CD14-positive monocyte (primary cell): ENCODE measurements at regions not wholly inside any gene's neighbourhood (a gene's known extent, or its start where the extent isn't known, plus 50 kb on each side); places are given as distances from the start of the nearest gene placed in this dataset.

Experiments
- DNase-seq, 3 donors: peaks; one replicate each; pipeline ENCODE4 v3.0.0-alpha.2; 2011 to 2022
- H2AFZ ChIP-seq: 2 replicates; pipeline ENCODE4 v1.6.0; 2012; ENCODE audit warnings: mild to moderate bottlenecking, low read depth, low read length, inconsistent platforms; ENCODE audit not compliant: insufficient read depth, poor library complexity, severe bottlenecking
- H3K27ac ChIP-seq, 2 donors: 1 replicate in 1 of 2; 2 replicates in 1 of 2; pipeline ENCODE4 v1.5.1; 2012 to 2013; ENCODE audit warnings: low read length in 2 of 2, control low read depth in 1 of 2, inconsistent platforms in 1 of 2, low read depth in 1 of 2, mild to moderate bottlenecking in 1 of 2
- H3K27me3 ChIP-seq, 2 donors: one replicate each; pipeline versions ENCODE4 v1.6.0 to v1.6.1; 2011 to 2013; ENCODE audit warnings: low read length in 2 of 2; ENCODE audit not compliant: control insufficient read depth in 2 of 2, insufficient read depth in 2 of 2
- H3K36me3 ChIP-seq, 2 donors: replicated peaks in 1 of 2; 1 replicate in 1 of 2; 2 replicates in 1 of 2; pipeline versions ENCODE4 v1.5.1 to v1.6.1; 2012 to 2013; ENCODE audit warnings: low read length in 2 of 2, control low read depth in 1 of 2, inconsistent platforms in 1 of 2, mild to moderate bottlenecking in 1 of 2; ENCODE audit not compliant: insufficient read depth in 2 of 2, control insufficient read depth in 1 of 2
- H3K4me1 ChIP-seq, 2 donors: 1 replicate in 1 of 2; 2 replicates in 1 of 2; pipeline versions ENCODE4 v1.5.1 to v1.6.1; 2012 to 2013; ENCODE audit warnings: low read length in 2 of 2, control low read depth in 1 of 2, inconsistent platforms in 1 of 2, mild to moderate bottlenecking in 1 of 2, moderate library complexity in 1 of 2; ENCODE audit not compliant: insufficient read depth in 2 of 2, control insufficient read depth in 1 of 2
- H3K4me2 ChIP-seq: replicated peaks from 2 replicates; pipeline ENCODE3; 2012; ENCODE audit warnings: low read length, moderate library complexity, mild to moderate bottlenecking; ENCODE audit not compliant: poor library complexity, severe bottlenecking; ENCODE audit errors: extremely low read depth
- H3K4me3 ChIP-seq, 3 experiments: fragments of 200-600 bp in 1 of 3; sonication (generic) in 1 of 3; replicated peaks in 1 of 3; 1 replicate in 2 of 3; 2 replicates in 1 of 3; pipeline ENCODE4 v1.5.1; 2011 to 2013; ENCODE audit warnings: low read length in 3 of 3, mild to moderate bottlenecking in 3 of 3, control low read depth in 2 of 3, low read depth in 2 of 3, inconsistent platforms in 1 of 3, moderate library complexity in 1 of 3
- H3K79me2 ChIP-seq: 2 replicates; pipeline ENCODE4 v1.6.0; 2012; ENCODE audit warnings: mild to moderate bottlenecking, control low read depth, inconsistent platforms, low read length, moderate library complexity; ENCODE audit not compliant: insufficient read depth
- H3K9ac ChIP-seq: 2 replicates; pipeline ENCODE4 v1.6.0; 2017; ENCODE audit warnings: low read length, mild to moderate bottlenecking; ENCODE audit not compliant: insufficient read depth, poor library complexity, severe bottlenecking
- H3K9me3 ChIP-seq, 2 donors: replicated peaks in 1 of 2; 1 replicate in 1 of 2; 2 replicates in 1 of 2; pipeline versions ENCODE4 v1.5.1 to v1.6.1; 2012 to 2013; ENCODE audit warnings: low read length in 2 of 2, control low read depth in 1 of 2; ENCODE audit not compliant: control insufficient read depth in 1 of 2, insufficient read depth in 1 of 2
- H4K20me1 ChIP-seq: 2 replicates; pipeline ENCODE4 v1.6.0; 2012; ENCODE audit warnings: mild to moderate bottlenecking, low read length, control low read depth, moderate library complexity; ENCODE audit not compliant: insufficient read depth
- H3K27ac Mint-ChIP-seq, 7 donors: one replicate each; pipeline ENCODE4 v1.8.0; 2020; ENCODE audit warnings: mild to moderate bottlenecking in 7 of 7, mixed read lengths in 7 of 7, moderate library complexity in 6 of 7, inconsistent platforms in 2 of 7
- H3K27me3 Mint-ChIP-seq, 3 donors: one replicate each; pipeline ENCODE4 v1.8.0; 2021 to 2022; ENCODE audit warnings: low read depth in 3 of 3, mild to moderate bottlenecking in 3 of 3, mixed read lengths in 3 of 3, moderate library complexity in 3 of 3, inconsistent platforms in 1 of 3
- H3K36me3 Mint-ChIP-seq, 2 donors: one replicate each; pipeline ENCODE4 v1.8.0; 2020; ENCODE audit warnings: mixed read lengths in 2 of 2, inconsistent platforms in 1 of 2, mild to moderate bottlenecking in 1 of 2
- H3K4me1 Mint-ChIP-seq: one replicate; pipeline ENCODE4 v1.8.0; 2020; ENCODE audit warnings: mild to moderate bottlenecking, mixed read lengths
- H3K4me3 Mint-ChIP-seq, 2 donors: one replicate each; pipeline ENCODE4 v1.8.0; 2020; ENCODE audit warnings: mild to moderate bottlenecking in 2 of 2, mixed read lengths in 2 of 2, moderate library complexity in 1 of 2
- H3K9me3 Mint-ChIP-seq, 7 donors: one replicate each; pipeline ENCODE4 v1.8.0; 2020 to 2022; ENCODE audit warnings: mixed read lengths in 7 of 7, mild to moderate bottlenecking in 6 of 7, moderate library complexity in 6 of 7, inconsistent platforms in 2 of 7
- WGBS: methylation state at CpG from one replicate; pipeline ENCODE4 v1.1.5; 2013; ENCODE audit warnings: missing lambda C conversion rate; ENCODE audit not compliant: insufficient coverage; 5-methylcytosine and 5-hydroxymethylcytosine counted together
- intact Hi-C, 2 donors: fragments of 100-400 bp; cut with micrococcal nuclease; formaldehyde crosslinking; loops; one replicate each; pipeline versions ENCODE4 v1.15.0 to v1.15.1; 2023
- TF ChIP-seq, protein P1 (sequence below): fragments of 200-600 bp; IDR thresholded peaks from one replicate; pipeline ENCODE4 v1.8.0; 2022; ENCODE audit warnings: antibody characterized with exemption, mild to moderate bottlenecking

DNA sequence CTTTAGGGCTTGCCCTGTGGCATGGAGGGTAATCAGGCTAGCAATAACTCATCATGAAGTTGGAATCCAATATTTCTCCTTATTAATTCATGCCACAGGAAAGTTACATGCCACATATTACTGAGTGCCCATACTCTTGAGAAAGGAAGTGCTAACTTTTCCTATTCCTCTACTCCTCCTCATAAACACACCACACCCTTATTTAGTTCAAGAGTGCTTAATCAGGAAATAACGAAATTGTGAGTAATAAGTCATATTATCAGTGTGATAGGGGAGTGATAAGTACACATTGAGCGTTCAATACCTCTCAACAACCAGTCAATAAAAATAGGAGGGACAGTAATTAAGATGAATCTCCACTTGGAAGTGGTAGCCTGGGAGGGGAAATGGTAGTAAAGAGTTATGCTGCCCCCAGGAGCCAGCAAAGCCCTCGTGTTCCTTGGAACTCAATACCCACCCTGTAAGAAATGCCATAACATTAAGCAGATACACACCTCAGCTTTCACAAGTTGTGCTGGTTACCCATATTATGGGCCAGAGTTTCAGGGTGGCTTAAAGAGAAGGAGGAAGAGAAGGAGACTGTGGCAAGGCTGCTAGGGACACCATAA lies 410.0 kb upstream of the NR3C2 start:
- H3K27me3 Mint-ChIP-seq = no peaks in the 10 kb centered on the region
- Histone ChIP-seq H3K36me3 (no peaks in the 10 kb centered on the region), H4K20me1 (no peaks in the 10 kb centered on the region), H3K4me1 (no peaks in the 10 kb centered on the region), H3K4me3 (no peak overlapping the region), H3K79me2 (no peaks in the 10 kb centered on the region), H3K9me3 (no peaks in the 10 kb centered on the region), H3K27ac (no peak overlapping the region), H2AFZ (no peak overlapping the region), H3K27me3 (no peaks in the 10 kb centered on the region), H3K9ac (no peak overlapping the region), H3K4me2 (no peak overlapping the region)
- no peaks in the 10 kb centered on the region for H3K36me3 Mint-ChIP-seq
- intact Hi-C loops = no loop called here
- DNase-seq = no peak
- H3K4me3 Mint-ChIP-seq = no peak overlapping the region
- peaks cover 0 to 10% (median 2%) of the 10 kb centered on the region in 7 donors for H3K9me3 Mint-ChIP-seq
- WGBS = no CpG with 5 or more reads among the region's 3 CpGs
- H3K27ac Mint-ChIP-seq = no peak overlapping the region
- H3K4me1 Mint-ChIP-seq = no peaks in the 10 kb centered on the region
- TF ChIP-seq, protein P1, sequence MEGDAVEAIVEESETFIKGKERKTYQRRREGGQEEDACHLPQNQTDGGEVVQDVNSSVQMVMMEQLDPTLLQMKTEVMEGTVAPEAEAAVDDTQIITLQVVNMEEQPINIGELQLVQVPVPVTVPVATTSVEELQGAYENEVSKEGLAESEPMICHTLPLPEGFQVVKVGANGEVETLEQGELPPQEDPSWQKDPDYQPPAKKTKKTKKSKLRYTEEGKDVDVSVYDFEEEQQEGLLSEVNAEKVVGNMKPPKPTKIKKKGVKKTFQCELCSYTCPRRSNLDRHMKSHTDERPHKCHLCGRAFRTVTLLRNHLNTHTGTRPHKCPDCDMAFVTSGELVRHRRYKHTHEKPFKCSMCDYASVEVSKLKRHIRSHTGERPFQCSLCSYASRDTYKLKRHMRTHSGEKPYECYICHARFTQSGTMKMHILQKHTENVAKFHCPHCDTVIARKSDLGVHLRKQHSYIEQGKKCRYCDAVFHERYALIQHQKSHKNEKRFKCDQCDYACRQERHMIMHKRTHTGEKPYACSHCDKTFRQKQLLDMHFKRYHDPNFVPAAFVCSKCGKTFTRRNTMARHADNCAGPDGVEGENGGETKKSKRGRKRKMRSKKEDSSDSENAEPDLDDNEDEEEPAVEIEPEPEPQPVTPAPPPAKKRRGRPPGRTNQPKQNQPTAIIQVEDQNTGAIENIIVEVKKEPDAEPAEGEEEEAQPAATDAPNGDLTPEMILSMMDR = no peak

- H3K4me1 Mint-ChIP-seq = no peaks in the 10 kb centered on the region
- H3K27me3 Mint-ChIP-seq = no peaks in the 10 kb centered on the region
- no peak overlapping the region for H3K9ac ChIP-seq
- H3K27me3 ChIP-seq = no peaks in the 10 kb centered on the region
- no peak overlapping the region for H3K27ac Mint-ChIP-seq
- H3K79me2 ChIP-seq = no peaks in the 10 kb centered on the region
- no peak overlapping the region for H2AFZ ChIP-seq
- no peaks in the 10 kb centered on the region for H3K36me3 Mint-ChIP-seq
- no peaks in the 10 kb centered on the region for H3K9me3 ChIP-seq
- H3K27ac ChIP-seq = no peak overlapping the region
- H3K36me3 ChIP-seq = no peaks in the 10 kb centered on the region
- H3K4me2 ChIP-seq = no peak overlapping the region
- H3K4me3 Mint-ChIP-seq = no peak overlapping the region
- H3K4me1 ChIP-seq = no peaks in the 10 kb centered on the region
- TF ChIP-seq, protein P1 = no peak
- 71% methylated on average over 1 of the region's 2 CpGs for WGBS
- H3K9me3 Mint-ChIP-seq = peaks cover 0 to 2% (median 0%) of the 10 kb centered on the region in 7 donors
- H4K20me1 ChIP-seq = no peaks in the 10 kb centered on the region
- intact Hi-C loops = no loop called here
- no peak for DNase-seq
- no peak overlapping the region for H3K4me3 ChIP-seq
Measured at GRCh38 chr4:148850257-148850995, 408.2 kb upstream of the NR3C2 start.
